ENCODE measurements at regions not wholly inside any gene's neighbourhood (a gene's known extent, or its start where the extent isn't known, plus 50 kb on each side); places are given as distances from the start of the nearest gene placed in this dataset.
A peak's percentile ranks its signal among the peaks of the same experiment; 100 is the strongest.
"Not testable (repeated sequence)": the region's sequence is repeated elsewhere in the genome, so short reads cannot be mapped to it uniquely, and the experiment has no call there.

DNA sequence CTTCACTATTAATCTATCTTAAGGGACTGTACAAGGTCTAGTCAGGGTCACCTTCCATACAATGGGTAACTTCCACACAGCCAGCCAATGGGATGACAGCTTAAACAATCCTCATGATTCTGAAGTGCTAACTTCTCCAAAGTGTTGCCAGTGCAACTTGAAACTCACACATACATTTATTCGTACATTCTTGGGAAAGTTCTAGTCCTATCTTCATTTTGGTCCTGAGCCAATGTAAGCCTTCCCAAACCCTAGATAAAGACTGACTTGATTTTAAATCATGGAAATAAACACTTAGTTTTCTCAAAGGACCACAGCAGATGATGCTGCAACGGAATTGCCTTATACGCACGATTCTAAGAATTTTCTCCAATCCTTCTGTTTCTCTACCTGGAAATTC is 117.5 kb upstream of the COL1A2 start:
- DNase-seq = no peak

DNA sequence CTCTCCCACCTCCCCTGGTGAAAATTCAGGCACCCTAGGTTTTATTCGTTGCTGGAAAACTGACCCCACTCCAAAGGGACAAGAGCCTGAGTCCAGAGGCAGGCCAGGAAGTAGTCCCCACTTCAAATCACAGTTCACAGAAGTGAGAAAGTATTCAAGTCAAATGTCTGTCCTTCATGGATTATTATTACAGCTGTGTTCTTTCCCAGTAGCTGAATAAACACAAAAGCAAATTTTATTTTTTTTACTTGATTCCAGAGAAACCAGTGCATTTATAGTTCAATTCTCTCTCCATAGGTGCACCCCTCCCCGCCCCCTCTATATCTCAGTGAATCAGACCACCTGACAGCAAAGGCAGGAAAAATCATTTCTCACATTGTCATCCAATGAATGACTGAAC is 113.8 kb upstream of the COL1A2 start:
- no peak for DNase-seq

DNA sequence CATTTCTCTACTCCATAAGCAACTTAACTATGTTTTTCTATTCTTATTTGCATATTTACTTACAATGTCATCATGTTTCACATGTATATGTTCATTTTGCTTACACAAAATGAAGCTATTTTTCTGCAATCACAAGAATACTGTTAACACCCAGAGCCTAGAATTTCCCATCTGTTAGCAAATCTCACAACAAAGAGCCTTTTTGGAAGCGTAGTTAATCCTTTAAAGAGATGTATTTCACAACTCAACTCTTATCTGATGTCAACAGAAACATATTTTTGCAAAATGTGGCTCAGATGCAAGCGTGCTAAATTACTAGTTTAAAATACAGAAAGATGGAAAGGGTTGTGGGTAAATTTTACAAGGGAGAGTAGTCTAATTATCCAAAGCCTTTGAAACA is 110.6 kb upstream of the COL1A2 start:
- DNase-seq = no peak

DNA sequence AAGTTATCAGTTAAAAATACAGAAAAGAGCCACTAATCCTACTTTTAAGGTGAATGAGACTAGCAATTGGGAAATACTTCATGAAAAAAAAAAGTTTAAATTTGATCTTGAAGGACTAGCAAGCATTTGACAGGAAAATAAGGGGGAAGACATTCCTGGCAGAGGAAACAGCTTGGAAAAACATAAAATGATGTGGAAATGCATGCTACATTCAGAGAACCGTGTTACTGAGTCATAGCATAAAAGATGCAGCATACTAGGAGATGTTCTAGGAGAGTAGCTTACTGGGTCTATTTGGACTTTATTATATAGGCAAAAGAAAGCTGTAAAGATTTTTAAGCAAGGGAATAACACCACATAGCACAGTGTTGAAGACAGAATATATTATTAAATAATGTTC is 108.6 kb upstream of the COL1A2 start:
- DNase-seq = peak; percentile 32

DNA sequence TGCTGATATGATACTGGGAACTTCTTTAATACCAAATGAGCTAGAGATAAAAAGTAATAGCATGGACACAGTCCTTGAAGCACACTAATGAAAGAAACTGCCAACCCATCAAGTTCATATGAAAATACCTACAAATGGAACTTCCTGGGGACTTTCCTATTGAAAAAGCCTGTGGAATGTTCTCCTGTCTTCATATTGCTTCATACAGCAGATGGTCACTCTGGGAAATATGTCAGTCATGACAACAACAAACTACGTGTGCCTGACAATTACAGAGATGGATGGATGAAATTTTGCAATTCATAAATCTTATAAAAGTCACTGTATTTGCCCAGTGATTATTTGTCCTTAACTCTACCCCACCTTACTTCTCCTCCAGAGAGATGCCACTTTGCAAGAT is 106.6 kb upstream of the COL1A2 start:
- peak; percentile 27 for DNase-seq

DNA sequence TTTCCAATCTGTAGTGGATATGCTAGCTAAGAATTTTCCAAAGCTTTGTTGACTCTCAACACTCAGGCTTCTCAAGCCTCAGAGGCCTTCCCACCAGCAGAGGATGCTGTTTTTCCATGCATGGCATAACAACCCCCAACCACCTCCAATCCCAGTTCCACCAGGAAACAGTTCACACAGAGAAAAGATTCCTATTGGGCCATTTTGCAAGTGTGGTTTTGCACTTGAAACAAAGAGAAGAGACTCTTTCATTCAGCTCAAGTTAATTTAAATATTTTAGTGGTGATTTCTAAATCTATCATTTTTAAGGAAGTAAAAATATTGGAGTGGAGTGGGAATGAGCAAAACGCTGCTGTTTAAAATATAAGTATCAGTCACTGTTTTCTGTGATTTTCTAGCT is 105.6 kb upstream of the COL1A2 start:
- DNase-seq = peak; percentile 88

DNA sequence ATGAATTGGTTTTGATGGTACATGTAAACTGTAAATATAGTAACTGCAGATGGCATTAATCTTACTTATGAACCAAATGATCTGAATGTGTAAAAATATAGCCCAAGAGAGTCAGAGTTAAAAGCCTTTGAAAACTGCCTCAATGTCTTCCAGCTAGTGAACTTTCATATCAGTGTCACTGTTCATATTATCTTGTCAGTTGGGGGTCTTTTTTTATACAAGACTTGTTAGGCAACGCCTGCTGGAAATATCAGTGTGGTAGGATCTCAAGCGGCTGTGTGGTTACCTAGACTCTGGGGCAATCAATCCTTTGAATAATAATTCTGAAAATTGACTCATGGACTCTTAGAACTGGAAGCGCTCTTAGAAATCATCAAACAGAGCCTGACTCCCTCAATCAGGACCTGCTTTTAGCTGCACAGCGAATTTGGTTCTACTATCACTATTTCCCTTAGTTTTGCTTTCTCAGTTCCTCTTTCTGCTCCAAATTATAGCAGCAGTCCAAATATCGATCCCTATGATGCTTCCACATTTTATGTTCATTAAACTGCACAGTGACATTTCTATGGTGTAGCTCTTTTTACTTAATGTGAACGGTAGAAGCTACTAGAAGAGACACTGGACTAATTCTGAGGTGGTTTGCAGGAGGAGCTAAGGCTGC is 100.1 kb upstream of the COL1A2 start:
- no peak for DNase-seq

DNA sequence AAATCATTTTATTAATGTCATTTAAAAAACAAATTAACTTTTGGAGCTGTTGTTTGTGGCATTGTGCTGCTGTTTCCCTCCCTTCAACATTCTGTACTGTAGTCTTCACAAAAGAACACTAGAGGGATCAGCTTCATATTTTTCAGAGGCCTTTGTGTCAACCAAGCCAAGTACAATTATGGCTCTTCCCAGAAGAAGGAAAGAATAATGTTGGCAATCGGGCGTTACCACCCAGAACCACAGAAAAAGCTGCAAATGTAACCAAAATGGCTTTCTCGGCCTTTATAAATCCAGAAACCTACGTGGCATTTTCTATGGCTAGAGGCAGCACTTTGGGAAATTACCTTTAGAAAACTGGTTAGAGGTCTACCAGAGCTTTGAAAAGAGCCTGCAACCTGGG is 98.8 kb upstream of the COL1A2 start:
- peak; percentile 90 for DNase-seq

DNA sequence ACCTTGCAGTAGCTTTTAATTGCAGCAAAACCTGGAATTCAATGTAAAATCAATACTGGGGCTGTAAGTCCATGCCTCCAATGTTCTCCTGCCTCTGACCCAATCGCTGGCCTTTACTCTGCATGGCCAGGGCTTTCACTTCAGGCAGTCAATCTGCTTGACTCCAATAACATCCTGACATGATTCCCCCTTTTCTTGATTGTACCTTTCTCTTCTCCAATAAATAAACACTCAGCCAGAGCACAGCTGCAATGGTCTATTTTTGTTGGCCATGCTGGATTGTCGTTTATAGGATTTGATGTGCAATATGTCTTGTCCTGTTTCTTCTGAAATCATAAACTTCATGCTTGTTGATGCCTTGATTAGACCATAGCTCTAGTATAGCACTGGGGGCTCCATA is 97.8 kb upstream of the COL1A2 start:
- peak; percentile 12 for DNase-seq

DNA sequence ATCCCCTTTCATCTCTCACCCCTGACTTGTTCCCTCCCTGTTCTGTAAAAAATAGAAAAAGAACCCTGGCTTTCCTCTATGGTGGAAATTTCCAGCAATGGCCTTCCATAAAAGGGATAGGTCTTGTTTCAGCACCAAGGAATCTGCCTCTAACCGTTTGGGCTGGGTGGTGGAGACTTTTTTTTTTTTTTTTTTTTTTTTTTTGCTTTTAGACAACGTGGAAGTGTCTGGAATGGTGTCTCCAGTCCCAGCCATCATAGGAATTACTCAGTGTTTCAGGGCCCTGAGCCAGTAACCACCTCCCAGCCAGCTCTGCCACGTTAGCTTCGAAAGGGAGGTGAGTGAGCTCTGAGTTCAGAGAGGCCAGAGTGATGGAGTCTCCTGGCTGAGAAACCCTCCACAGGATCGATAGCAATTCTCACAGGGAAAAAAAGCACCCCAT is 97.3 kb upstream of the COL1A2 start:
- DNase-seq = peak; percentile 99

DNA sequence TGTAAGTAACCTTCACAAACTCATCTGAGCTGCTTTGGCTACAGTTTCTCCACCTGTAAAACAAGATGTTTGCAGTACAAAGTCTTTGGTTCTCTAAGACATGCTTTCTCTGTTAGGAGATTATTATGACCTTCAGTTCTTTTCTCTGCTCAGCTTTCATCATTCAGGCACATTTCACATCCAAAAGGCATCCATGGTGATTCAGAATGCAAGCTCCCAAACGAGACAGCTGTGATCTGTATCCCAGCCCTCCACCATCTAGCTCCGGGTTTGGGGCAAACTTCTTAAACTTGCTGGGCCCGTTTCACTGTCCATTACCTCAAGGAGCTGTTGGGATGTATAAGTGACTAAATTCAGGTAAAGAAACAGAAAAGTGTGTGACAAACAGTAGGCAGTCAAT is 95.8 kb upstream of the COL1A2 start:
- peak; percentile 85 for DNase-seq

DNA sequence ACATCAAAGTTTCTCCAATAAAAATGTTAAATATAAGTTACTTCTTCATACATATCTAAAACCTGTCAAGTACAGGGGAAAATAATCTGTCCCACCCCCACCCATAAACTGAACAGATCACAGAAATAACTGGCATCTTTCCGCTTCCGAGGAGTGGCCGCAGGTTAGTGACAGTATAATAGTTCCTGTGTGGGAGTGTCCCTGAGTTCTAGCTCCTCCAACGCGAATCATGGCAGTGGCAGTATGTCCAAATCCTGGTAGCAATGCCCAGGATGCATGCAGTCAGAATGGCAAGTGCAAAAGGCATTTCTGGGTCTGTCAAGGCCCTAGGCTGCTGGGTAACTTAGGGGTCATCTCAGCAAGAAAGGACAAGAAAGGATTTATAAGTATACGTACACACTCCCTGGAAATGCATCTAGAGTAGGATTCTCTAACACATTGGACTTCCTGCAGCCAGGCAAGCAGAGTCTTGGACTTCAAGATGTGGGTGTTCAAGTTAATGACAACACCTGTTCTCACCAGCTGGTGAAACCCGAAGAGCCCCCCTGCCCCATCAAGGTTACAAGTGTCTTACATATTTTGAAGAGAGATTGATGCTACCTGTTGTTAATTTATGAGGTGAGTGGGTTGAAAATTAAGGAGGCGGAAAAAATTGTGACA is 94.4 kb upstream of the COL1A2 start:
- no peak for DNase-seq

DNA sequence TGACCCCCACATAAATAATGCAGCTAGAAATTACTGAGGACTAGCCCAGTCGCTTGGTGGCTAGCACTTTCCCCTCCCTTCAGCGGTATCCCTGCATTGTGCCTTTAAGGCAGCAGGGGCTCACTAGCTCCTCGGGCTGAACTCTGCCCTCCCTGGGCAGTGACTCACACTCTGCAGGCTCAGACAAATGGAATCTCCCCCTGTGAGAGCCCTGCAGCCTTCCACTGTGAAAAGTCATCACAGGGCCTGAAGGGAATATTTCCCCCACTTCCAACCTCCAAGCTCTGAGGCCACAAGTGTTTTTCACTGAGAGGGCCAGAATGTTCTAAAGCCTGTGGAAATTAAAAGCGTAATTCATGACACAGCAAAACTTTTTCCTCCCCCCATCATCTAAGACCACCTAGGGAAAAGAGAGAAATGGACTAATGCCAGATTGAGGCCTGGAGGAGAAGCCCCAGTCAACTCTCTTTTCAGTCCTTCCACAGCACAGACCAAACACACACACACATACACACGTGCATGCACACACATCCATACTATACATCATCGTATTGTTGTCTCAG is 93.6 kb upstream of the COL1A2 start:
- DNase-seq = peak; percentile 99

DNA sequence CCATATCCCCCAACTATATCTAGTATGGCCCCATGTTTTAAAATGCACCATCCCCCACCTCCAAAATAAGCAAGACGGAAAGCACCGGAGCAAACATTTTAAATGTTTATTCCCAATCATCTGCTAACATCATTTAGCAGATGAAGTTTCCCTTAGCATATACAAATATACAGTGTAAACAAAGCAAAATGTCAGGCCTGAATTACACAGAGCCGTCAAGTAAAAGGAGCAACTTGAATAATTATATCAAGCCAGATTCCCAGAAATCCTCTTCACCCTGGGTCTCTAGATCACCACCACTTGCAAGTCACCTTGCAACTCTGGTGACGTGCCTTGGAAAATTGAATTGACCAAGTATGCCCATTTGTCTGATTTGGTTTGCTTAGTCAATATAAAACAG is 91.6 kb upstream of the COL1A2 start:
- DNase-seq = no peak

DNA sequence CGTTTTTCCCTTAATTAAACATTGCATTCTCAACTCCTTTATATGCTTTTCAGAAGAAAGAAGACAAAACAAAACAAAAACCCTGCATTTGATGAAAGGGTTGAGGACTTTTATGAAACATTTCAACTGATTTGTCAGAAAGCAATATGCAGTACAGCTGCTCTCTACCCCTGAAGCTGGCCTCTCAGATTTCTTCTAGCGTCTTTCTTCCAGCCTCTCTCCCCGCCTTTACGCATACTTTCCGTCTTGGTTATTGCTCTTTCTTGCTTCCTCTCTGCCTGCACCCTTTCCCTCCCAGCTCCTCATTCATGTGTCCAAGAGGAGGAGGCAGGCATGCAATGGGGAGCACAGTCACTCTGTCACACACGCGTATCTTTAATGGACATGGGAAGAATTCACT is 91.0 kb upstream of the COL1A2 start:
- peak; percentile 89 for DNase-seq

DNA sequence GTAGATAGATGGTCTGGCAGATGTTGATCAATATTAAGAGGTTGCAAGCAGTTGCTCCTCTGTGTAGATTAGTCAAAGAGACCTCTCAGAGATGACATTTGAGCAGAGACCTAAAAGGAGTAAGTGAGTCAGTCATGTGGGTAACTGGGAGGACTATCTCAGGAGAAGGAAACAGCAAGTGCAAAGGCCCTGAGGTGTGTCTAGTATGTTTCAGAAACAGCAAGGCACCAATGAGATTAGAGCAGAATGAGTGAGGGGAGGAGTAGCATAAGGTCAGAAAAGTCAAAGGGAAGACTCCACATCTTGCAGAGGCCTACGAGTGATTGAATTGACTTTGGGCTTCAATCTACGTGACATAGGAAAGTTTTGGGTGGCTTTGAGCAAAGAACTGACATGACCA is 89.8 kb upstream of the COL1A2 start:
- DNase-seq = no peak

DNA sequence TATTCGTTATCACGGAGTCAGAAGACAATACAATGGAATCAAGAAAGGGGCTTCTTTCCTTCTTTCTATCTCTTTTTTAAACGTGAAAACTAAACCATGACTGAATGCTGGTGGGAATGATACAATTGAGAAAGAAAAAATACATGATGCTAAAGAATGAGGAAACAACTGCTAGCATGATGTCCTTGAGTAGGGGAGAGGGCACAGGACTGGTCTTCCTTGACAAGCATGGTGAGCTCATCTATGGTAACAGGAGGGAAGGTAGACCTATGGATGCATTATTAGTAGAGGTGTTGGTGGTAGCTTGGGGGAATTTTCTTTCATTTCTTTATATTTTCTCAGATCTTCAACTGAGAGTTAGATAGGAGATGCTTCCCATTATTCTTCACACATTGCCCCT is 88.9 kb upstream of the COL1A2 start:
- no peak for DNase-seq

DNA sequence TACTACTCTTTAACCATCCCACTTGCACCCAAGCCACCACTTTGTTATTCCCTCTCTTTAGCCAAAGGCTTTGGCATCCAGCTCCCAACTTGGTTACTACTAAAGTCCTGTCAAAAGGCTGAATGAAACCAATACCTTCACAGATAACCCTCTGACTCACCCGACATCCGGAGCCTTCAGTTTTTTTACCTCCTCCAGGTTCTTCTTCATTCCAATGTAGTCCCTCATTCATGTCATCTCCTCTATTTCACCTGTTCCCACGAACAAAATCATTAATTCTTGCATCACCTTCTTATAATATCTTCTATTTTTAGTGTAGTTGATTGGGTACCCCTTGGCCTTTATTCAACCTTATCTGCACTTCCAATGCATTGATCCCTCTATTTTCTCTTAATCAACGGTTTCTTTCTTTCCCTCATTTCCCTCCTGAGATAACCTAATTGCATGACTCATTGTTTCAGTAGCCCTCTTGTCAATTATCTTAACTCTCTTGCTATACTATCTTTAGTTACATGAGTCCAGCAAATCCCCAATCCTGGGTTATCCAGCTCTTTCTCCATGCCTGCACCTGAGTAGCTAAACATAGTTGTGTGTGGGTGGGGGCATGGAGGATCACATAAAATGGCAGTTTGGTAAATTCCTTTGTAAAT is 87.2 kb upstream of the COL1A2 start:
- DNase-seq = no peak

DNA sequence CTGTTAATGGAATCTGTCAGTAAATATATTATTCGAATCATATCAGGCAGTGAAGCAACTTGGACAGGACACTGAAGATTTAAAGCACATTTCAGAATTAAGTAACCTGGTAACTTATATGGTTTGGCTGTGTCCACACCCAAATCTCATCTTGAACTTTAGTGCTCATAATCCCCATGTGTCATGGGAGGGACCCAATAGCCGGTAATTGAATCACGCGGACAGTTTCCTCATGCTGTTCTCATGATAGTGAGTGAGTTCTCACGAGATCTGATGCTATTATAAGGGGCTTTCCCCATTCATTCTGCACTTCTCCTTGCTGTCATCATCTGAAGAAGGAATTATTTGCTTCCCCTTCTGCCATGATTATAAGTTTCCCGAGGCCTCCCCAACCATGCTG is 83.2 kb upstream of the COL1A2 start:
- DNase-seq = peak; percentile 50

DNA sequence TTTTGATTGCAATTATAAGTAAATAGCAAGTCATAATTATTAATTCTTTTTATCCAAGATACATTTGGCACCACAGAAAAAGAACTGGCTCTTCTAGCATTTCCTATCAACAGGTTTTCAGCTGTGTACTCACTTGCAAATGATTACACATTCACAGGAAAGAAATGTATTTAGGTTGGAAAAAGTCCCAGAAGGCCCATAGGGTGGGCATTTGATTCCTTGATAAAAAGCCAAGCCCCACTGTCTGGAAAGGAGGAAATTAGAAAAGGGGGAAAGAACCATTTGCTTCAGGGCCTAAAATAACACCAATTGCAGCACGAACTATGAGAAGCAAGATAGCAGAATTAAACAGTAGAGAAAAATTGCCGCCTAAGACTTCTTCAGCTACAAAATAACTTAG is 80.8 kb upstream of the COL1A2 start:
- DNase-seq = peak; percentile 85

DNA sequence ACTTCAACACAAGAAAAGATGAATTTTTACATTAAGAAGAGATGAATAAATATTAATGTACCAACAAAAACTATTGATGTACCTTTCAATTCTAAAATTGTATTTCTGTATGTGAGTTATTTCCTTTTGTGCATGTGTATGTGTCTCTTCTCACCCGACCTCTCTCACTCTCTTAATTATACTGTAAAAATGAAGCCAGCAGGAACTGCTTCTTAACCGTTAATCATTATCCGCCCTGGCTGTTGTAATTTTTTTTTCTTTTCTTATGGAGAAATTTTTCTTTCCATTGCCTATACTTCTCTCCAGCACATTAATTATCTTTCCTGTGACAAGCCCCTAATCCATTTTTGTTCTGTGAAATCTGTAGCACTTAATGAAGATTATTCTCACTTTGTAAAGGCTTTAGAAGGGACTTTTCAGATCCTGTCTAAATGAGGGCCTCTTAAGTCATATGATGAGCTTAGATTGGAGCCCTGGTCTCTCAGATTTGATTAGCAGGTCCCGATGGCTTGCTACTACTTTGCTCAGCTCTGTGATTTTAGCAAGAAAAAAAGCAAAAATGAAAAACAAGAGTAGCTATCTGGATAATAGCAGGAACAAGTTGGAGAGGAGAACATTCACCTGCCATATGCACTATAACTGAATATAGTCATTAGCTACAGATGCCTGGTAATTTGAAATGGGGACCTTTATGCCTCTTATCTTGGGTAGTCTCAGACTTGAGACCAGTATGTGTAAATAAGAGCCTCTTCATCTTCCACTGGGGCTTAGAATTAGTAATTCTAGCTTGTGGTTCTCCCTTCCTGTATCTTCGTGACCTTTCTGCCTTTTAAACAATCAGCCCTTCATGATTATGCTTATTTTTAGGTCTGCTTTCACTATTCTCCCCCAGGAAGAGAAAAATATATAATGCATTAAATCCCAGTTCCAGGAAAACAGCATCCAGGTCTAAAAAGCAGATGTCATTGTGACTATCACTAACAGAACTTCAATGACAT is 80.0 kb upstream of the COL1A2 start:
- no peak for DNase-seq

DNA sequence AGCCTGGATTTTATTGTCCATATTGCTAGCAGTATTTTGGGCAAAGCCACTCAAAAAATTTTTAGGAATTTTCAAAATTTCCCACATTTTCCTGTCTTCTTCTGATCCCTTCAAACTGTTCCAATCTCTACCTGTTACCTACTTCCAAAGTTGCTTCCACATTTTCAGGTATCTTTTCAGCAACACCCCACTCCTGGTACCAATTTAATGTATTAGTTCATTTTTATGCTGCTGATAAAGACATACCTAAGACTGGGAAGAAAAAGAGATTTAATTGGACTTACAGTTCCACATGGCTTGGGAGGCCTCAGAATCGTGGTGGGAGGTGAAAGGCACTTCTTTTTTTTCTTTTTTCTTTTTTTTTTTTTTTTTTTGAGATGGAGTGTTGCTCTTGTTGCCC is 73.6 kb upstream of the COL1A2 start:
- not testable (repeated sequence) for DNase-seq

DNA sequence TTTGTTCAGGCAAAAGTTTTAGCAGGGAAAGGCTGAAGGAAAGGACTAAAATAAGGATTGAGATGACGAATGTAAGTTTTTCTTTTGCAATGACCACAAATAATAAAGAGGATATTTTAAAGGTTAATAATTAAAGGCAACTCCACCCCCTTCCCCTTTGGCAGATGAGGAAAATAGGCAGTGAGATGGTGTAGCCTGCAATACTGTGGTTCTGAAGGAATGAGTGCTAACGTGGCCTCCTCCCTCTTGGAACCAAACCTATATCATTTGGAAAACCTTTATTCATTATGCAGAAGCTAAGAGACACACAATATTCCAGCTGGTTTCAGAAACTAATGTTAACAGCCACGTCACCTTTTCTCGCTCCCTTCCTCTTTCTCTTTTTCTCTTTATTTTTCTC is 70.9 kb upstream of the COL1A2 start:
- peak; percentile 69 for DNase-seq
